OCI-LY1 (cell line): ENCODE measurements at regions not wholly inside any gene's neighbourhood (a gene's known extent, or its start where the extent isn't known, plus 50 kb on each side); places are given as distances from the start of the nearest gene placed in this dataset.
"Not testable (repeated sequence)": the region's sequence is repeated elsewhere in the genome, so short reads cannot be mapped to it uniquely, and the experiment has no call there.

Source experiments
- H2AFZ ChIP-seq: fragments of 200-600 bp; sonication (generic), shearing (Covaris generic); 2 replicates; pipeline ENCODE4 v1.6.0; 2014; ENCODE audit warnings: antibody characterized with exemption, mild to moderate bottlenecking, low read length
- H3F3A ChIP-seq: fragments of 200-600 bp; sonication (generic), shearing (Covaris generic); 2 replicates; pipeline ENCODE4 v1.6.0; 2014; ENCODE audit warnings: mild to moderate bottlenecking, antibody characterized with exemption, low read length, moderate library complexity; ENCODE audit not compliant: insufficient read depth
- H3K27ac ChIP-seq: fragments of 200-600 bp; sonication (generic); 2 replicates; pipeline ENCODE4 v1.5.1; 2014; ENCODE audit warnings: low read length, mixed run types, mild to moderate bottlenecking, low read depth; ENCODE audit not compliant: poor library complexity, severe bottlenecking
- H3K27me3 ChIP-seq: fragments of 200-600 bp; sonication (generic); 2 replicates; pipeline ENCODE4 v1.6.0; 2014; ENCODE audit warnings: antibody characterized with exemption, mild to moderate bottlenecking, low read length, moderate library complexity; ENCODE audit not compliant: insufficient read depth
- H3K36me3 ChIP-seq: fragments of 200-600 bp; sonication (generic); 2 replicates; pipeline ENCODE4 v1.6.1; 2014; ENCODE audit warnings: mild to moderate bottlenecking, antibody characterized with exemption, low read length, moderate library complexity, mixed read lengths; ENCODE audit not compliant: insufficient read depth
- H3K4me1 ChIP-seq: fragments of 200-600 bp; sonication (generic); 2 replicates; pipeline ENCODE4 v1.5.1; 2014; ENCODE audit warnings: mild to moderate bottlenecking, low read length, moderate library complexity; ENCODE audit not compliant: insufficient read depth, severe bottlenecking
- H3K4me2 ChIP-seq: fragments of 200-600 bp; sonication (generic), shearing (Covaris generic); 2 replicates; pipeline ENCODE4 v1.6.1; 2014; ENCODE audit warnings: low read length
- H3K4me3 ChIP-seq: fragments of 200-600 bp; sonication (generic); 2 replicates; pipeline ENCODE4 v1.5.1; 2014; ENCODE audit warnings: low read length, low read depth, mild to moderate bottlenecking, mixed read lengths; ENCODE audit not compliant: poor library complexity, severe bottlenecking
- H3K79me2 ChIP-seq: fragments of 200-600 bp; shearing (Covaris generic); 2 replicates; pipeline ENCODE4 v1.6.1; 2016; ENCODE audit warnings: mixed run types, low read length, mixed read lengths; ENCODE audit not compliant: insufficient read depth
- H3K9ac ChIP-seq: fragments of 200-600 bp; sonication (generic), shearing (Covaris generic); 2 replicates; pipeline ENCODE4 v1.6.1; 2014; ENCODE audit warnings: mild to moderate bottlenecking, low read length, mixed read lengths
- H3K9me2 ChIP-seq: fragments of 200-600 bp; sonication (generic), shearing (Covaris generic); 2 replicates; pipeline ENCODE4 v1.6.1; 2014; ENCODE audit warnings: low read depth, mild to moderate bottlenecking, low read length, mixed read lengths
- H3K9me3 ChIP-seq: fragments of 200-600 bp; shearing (Covaris generic); 2 replicates; pipeline ENCODE4 v1.6.1; 2014; ENCODE audit warnings: low read length, mixed read lengths
- H4K20me1 ChIP-seq: fragments of 200-600 bp; sonication (generic), shearing (Covaris generic); 2 replicates; pipeline ENCODE4 v1.6.0; 2016; ENCODE audit warnings: mild to moderate bottlenecking, low read length; ENCODE audit not compliant: insufficient read depth
- EZH2 ChIP-seq: fragments of 200-600 bp; sonication (generic), shearing (Covaris generic); IDR thresholded peaks from 2 replicates; pipeline ENCODE4 v1.8.0; 2017; ENCODE audit warnings: borderline replicate concordance, mixed run types, mild to moderate bottlenecking, antibody characterized with exemption, low read length, moderate library complexity, mixed read lengths
- TF ChIP-seq, protein P1 (sequence below): fragments of 200-600 bp; sonication (generic), shearing (Covaris generic); IDR thresholded peaks from 2 replicates; pipeline ENCODE4 v1.5.1; 2017; ENCODE audit warnings: mild to moderate bottlenecking, antibody characterized with exemption, low read length, moderate library complexity, mixed read lengths

GRCh38 chr6:157732007-157732406 lies 91.0 kb upstream of the SNX9 start:
- H3K79me2 ChIP-seq: no peaks in the 10 kb centered on the region
- no peak overlapping the region for H2AFZ ChIP-seq
- no peaks in the 10 kb centered on the region for H3K36me3 ChIP-seq
- H4K20me1 ChIP-seq: no peaks in the 10 kb centered on the region
- no peak for TF ChIP-seq EZH2
- TF ChIP-seq, protein P1, sequence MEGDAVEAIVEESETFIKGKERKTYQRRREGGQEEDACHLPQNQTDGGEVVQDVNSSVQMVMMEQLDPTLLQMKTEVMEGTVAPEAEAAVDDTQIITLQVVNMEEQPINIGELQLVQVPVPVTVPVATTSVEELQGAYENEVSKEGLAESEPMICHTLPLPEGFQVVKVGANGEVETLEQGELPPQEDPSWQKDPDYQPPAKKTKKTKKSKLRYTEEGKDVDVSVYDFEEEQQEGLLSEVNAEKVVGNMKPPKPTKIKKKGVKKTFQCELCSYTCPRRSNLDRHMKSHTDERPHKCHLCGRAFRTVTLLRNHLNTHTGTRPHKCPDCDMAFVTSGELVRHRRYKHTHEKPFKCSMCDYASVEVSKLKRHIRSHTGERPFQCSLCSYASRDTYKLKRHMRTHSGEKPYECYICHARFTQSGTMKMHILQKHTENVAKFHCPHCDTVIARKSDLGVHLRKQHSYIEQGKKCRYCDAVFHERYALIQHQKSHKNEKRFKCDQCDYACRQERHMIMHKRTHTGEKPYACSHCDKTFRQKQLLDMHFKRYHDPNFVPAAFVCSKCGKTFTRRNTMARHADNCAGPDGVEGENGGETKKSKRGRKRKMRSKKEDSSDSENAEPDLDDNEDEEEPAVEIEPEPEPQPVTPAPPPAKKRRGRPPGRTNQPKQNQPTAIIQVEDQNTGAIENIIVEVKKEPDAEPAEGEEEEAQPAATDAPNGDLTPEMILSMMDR: no peak
- H3K4me3 ChIP-seq: no peak overlapping the region
- no peaks in the 10 kb centered on the region for H3K9me2 ChIP-seq
- H3F3A ChIP-seq: no peaks in the 10 kb centered on the region
- H3K27me3 ChIP-seq: no peaks in the 10 kb centered on the region
- no peak overlapping the region for H3K27ac ChIP-seq
- H3K4me1 ChIP-seq: no peaks in the 10 kb centered on the region
- H3K9ac ChIP-seq: no peak overlapping the region
- no peaks in the 10 kb centered on the region for H3K9me3 ChIP-seq
- no peak overlapping the region for H3K4me2 ChIP-seq

GRCh38 chr6:157732416-157733161 lies 90.5 kb upstream of the SNX9 start:
- H3K9ac ChIP-seq: no peak overlapping the region
- H3K9me3 ChIP-seq: no peaks in the 10 kb centered on the region
- no peaks in the 10 kb centered on the region for H3K27me3 ChIP-seq
- no peaks in the 10 kb centered on the region for H3K9me2 ChIP-seq
- TF ChIP-seq, protein P1: no peak
- TF ChIP-seq EZH2: no peak
- no peaks in the 10 kb centered on the region for H4K20me1 ChIP-seq
- no peaks in the 10 kb centered on the region for H3K4me1 ChIP-seq
- H2AFZ ChIP-seq: no peak overlapping the region
- H3K36me3 ChIP-seq: no peaks in the 10 kb centered on the region
- no peaks in the 10 kb centered on the region for H3F3A ChIP-seq
- H3K79me2 ChIP-seq: no peaks in the 10 kb centered on the region
- H3K4me2 ChIP-seq: no peak overlapping the region
- no peak overlapping the region for H3K4me3 ChIP-seq
- no peak overlapping the region for H3K27ac ChIP-seq

DNA sequence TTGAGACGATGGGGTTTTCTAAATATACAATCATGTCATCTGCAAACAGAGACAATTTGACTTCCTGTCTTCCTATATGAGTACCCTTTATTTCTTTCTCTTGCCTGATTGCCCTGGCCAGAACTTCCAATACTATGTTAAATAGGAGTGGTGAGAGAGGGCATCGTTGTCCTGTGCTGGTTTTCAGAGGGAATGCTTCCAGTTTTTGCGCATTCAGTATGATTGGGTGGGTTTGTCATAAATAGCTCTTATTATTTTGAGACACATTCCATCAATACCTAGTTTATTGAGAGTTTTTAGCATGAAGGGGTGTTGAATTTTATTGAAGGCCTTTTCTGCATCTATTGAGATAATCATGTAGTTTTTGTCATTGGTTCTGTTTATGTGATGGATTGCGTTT lies 86.5 kb upstream of the SNX9 start:
- H3K4me2 ChIP-seq, H3K4me1 ChIP-seq, H4K20me1 ChIP-seq, H3F3A ChIP-seq, H3K9me3 ChIP-seq, H2AFZ ChIP-seq, H3K9me2 ChIP-seq, H3K9ac ChIP-seq, H3K27ac ChIP-seq, H3K36me3 ChIP-seq, H3K27me3 ChIP-seq, H3K79me2 ChIP-seq, H3K4me3 ChIP-seq: not testable (repeated sequence)

GRCh38 chr6:157741321-157741947 lies 81.6 kb upstream of the SNX9 start:
- H4K20me1 ChIP-seq: no peaks in the 10 kb centered on the region
- H3K79me2 ChIP-seq: no peaks in the 10 kb centered on the region
- no peak for TF ChIP-seq EZH2
- TF ChIP-seq, protein P1: no peak
- H2AFZ ChIP-seq: no peak overlapping the region
- no peaks in the 10 kb centered on the region for H3K36me3 ChIP-seq
- H3K9me3 ChIP-seq: no peaks in the 10 kb centered on the region
- no peaks in the 10 kb centered on the region for H3K27me3 ChIP-seq
- H3K9me2 ChIP-seq: no peaks in the 10 kb centered on the region
- H3K27ac ChIP-seq: no peak overlapping the region
- H3K4me1 ChIP-seq: no peaks in the 10 kb centered on the region
- no peak overlapping the region for H3K9ac ChIP-seq
- H3F3A ChIP-seq: no peaks in the 10 kb centered on the region
- no peak overlapping the region for H3K4me2 ChIP-seq
- no peak overlapping the region for H3K4me3 ChIP-seq
